ENCODE measurements at regions not wholly inside any gene's neighbourhood (a gene's known extent, or its start where the extent isn't known, plus 50 kb on each side); places are given as distances from the start of the nearest gene placed in this dataset.

DNA sequence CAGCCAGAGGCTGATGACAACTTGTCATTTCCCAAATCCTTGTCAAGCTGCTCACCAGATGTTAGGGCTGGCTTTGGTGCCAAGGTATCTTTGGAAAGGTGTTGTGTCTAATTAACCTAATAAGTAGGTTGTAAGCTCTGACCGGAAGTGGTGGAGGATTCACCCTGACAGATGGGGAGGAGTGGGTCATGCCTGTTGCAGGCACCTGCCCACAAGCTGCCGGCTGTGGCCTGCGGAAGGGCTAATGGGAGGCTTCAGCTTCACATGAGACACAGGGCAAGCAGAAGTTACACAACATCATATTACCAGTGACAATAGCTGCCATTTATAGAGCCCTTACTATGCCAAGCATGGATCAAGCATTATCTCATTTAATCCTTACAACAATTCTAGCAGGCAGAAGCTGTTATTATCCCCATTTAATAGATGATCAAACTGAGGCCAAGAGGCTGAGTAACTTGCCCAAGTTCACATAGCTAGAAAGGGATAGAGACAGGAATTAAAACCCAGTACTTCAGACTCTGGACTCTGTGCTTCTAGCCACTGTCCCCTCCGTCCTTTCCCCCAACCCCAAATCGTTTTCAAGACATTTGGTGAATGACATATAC is 63.1 kb upstream of the DUSP5 start:
- TF ChIP-seq RBM25 (IDR thresholded peaks at IDR 0.05; ENCODE audit: low read depth, low read length, severe bottlenecking) (peak; percentile 83), MBD2 (IDR thresholded peaks at IDR 0.05; ENCODE audit: borderline replicate concordance, low read depth) (no peak)
- H3K36me3 ChIP-seq (ENCODE audit: control insufficient read depth, insufficient read depth, low read length) = no peaks in the 10 kb centered on the region
- H3K4me3 ChIP-seq = no peak overlapping the region
- H3K27ac ChIP-seq (ENCODE audit: extremely low read depth, low read depth, low read length) = no peak overlapping the region
- no peak overlapping the region for H2AFZ ChIP-seq (ENCODE audit: low read depth, low read length)
- no peaks in the 10 kb centered on the region for H3K9me1 ChIP-seq (ENCODE audit: control insufficient read depth, insufficient read depth, low read length)
- CTCF ChIA-PET (ENCODE audit: low intra/inter-chr PET ratio) = no interaction called here
- H3K9ac ChIP-seq (ENCODE audit: insufficient read depth in 1 of 2, low read depth in 2 of 2, low read length in 2 of 2) = no peak overlapping the region
- no peak overlapping the region for H3K4me2 ChIP-seq (ENCODE audit: insufficient read depth, low read length)
- no peaks in the 10 kb centered on the region for H3K9me3 ChIP-seq (replicated peaks; ENCODE audit: control insufficient read depth, insufficient read depth, low read depth, low read length)
- in situ Hi-C loops (cut with MboI) = no loop called here
- H3K27me3 ChIP-seq (ENCODE audit: control insufficient read depth in 2 of 2, insufficient read depth in 2 of 2, low read length in 2 of 2) = no peaks in the 10 kb centered on the region
- no peaks in the 10 kb centered on the region for H4K20me1 ChIP-seq (replicated peaks; ENCODE audit: control insufficient read depth, insufficient read depth, low read length)
- ATAC-seq (no peak), DNase-seq (ENCODE audit: extremely low read depth in 1 of 4, low spot score in 3 of 4) (no peak), FAIRE-seq (no peak)
- intact Hi-C loops (cut with micrococcal nuclease) = no loop called here
- peaks cover 3 to 4% of the 10 kb centered on the region in 2 experiments; a peak in 2 of 5 replicates for H3K4me1 ChIP-seq (replicated peaks in 1 of 2; ENCODE audit: control insufficient read depth in 2 of 2, insufficient read depth in 2 of 2, low read length in 2 of 2)
- no peaks in the 10 kb centered on the region for H3K79me2 ChIP-seq (ENCODE audit: control insufficient read depth, insufficient read depth, low read length)
- BruUV-seq (replicated peaks) = no TSS peak
- POLR2A ChIA-PET = interaction anchor here (0.8 kb wide), 1 partner anchor 536 kb away, joined by 3 read pairs; no protein-coding TSS in a partner anchor
- 26% methylated on average over 5 of the region's 5 CpGs for WGBS (ENCODE audit: insufficient coverage, low coverage, missing lambda C conversion rate)

DNA sequence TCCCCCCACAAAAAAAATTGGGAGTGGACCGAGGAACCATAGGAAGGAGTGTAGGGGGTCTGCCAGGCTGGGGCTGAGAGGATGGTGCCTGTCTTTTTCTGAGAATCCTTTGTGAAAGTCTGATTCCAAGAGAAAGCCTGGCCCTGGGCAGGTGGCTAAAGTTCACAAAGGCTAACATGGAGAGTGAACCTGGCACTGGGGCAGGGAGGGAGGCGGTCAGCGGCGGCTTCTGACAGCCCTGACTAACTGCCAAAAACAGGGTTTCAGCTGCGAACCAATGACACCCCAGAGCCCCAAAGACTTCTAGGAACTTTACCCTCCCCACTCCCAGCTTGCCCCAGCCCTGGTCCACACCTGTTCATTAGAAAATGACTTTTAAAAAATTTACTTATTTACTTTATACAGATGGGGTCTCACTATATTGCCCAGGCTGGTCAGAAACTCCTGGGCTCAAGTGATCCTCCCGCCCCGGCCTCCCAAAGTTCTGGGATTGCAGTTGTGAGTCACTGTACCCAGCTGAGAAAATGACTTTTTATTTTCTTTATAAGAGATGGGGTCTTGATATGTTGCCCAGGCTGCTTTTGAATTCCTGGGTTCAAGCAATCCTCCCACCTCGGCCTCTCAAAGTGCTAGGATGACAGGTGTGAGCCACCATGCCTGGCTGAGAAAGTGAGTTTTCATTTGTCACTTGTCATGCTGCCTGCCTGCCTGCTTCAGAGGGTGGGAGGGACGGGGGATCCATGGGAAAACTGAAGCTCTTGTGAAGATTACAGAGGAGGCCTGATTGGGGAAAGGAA is 61.0 kb upstream of the DUSP5 start:
- H3K9ac ChIP-seq (ENCODE audit: insufficient read depth in 1 of 2, low read depth in 2 of 2, low read length in 2 of 2) = no peak overlapping the region
- no peaks in the 10 kb centered on the region for H3K9me1 ChIP-seq (ENCODE audit: control insufficient read depth, insufficient read depth, low read length)
- no peaks in the 10 kb centered on the region for H3K9me3 ChIP-seq (replicated peaks; ENCODE audit: control insufficient read depth, insufficient read depth, low read depth, low read length)
- FAIRE-seq (no peak), ATAC-seq (no peak), DNase-seq (ENCODE audit: extremely low read depth in 1 of 4, low spot score in 3 of 4) (no peak)
- H3K36me3 ChIP-seq (ENCODE audit: control insufficient read depth, insufficient read depth, low read length) = no peaks in the 10 kb centered on the region
- no peaks in the 10 kb centered on the region for H3K27me3 ChIP-seq (ENCODE audit: control insufficient read depth in 2 of 2, insufficient read depth in 2 of 2, low read length in 2 of 2)
- ChIA-PET POLR2A (interaction anchor here (2.0 kb wide), 1 partner anchor 11 kb away, joined by 7 read pairs; no protein-coding TSS in a partner anchor), CTCF (ENCODE audit: low intra/inter-chr PET ratio) (no interaction called here)
- no peaks in the 10 kb centered on the region for H3K79me2 ChIP-seq (ENCODE audit: control insufficient read depth, insufficient read depth, low read length)
- WGBS (ENCODE audit: insufficient coverage, low coverage, missing lambda C conversion rate) = 21% methylated on average over 4 of the region's 9 CpGs
- BruUV-seq (replicated peaks) = no TSS peak
- no peak overlapping the region for H3K4me2 ChIP-seq (ENCODE audit: insufficient read depth, low read length)
- no peak overlapping the region for H3K4me3 ChIP-seq
- no peak overlapping the region for H2AFZ ChIP-seq (ENCODE audit: low read depth, low read length)
- no peaks in the 10 kb centered on the region for H4K20me1 ChIP-seq (replicated peaks; ENCODE audit: control insufficient read depth, insufficient read depth, low read length)
- TF ChIP-seq ZNF121 (CRISPR knock-in tag; conservative IDR thresholded peaks at IDR 0.05) = peak; percentile 57; the same call in 1 of the 2 replicates
- TF ChIP-seq FOXA3 (CRISPR knock-in tag; conservative IDR thresholded peaks at IDR 0.05 in 1 of 2, IDR thresholded peaks at IDR 0.05 in 1 of 2) = no peak
- in situ Hi-C loops (cut with MboI) (no loop called here), intact Hi-C loops (cut with micrococcal nuclease) (no loop called here)
- peaks cover under 1 to 3% of the 10 kb centered on the region in 2 experiments; a peak in 4 of 5 replicates for H3K4me1 ChIP-seq (replicated peaks in 1 of 2; ENCODE audit: control insufficient read depth in 2 of 2, insufficient read depth in 2 of 2, low read length in 2 of 2)
- no peak overlapping the region for H3K27ac ChIP-seq (ENCODE audit: extremely low read depth, low read depth, low read length)

Data from K562 (cell line).